T-helper 1 cell treated with Interleukin-12 subunit alpha and Interleukin-12 subunit beta and Interleukin-4 antibody, amounts not matched to agents 30 μg/mL and 1 μg/mL, for 36 hours (primary cell): ENCODE measurements at regions not wholly inside any gene's neighbourhood (a gene's known extent, or its start where the extent isn't known, plus 50 kb on each side); places are given as distances from the start of the nearest gene placed in this dataset.

ENCODE experiments used
- H3K27ac Mint-ChIP-seq: one replicate; pipeline ENCODE4 v1.8.0; 2021; ENCODE audit warnings: mild to moderate bottlenecking, mixed read lengths
- H3K27me3 Mint-ChIP-seq: one replicate; pipeline ENCODE4 v1.8.0; 2021; ENCODE audit warnings: low read depth, mixed read lengths
- H3K36me3 Mint-ChIP-seq: one replicate; pipeline ENCODE4 v1.8.0; 2021; ENCODE audit warnings: low read depth, mixed read lengths
- H3K4me1 Mint-ChIP-seq: one replicate; pipeline ENCODE4 v1.8.0; 2021; ENCODE audit warnings: low read depth, mixed read lengths
- H3K4me3 Mint-ChIP-seq: one replicate; pipeline ENCODE4 v1.8.0; 2021; ENCODE audit warnings: mild to moderate bottlenecking, moderate library complexity, mixed read lengths
- H3K9me3 Mint-ChIP-seq: one replicate; pipeline ENCODE4 v1.8.0; 2021; ENCODE audit warnings: mixed read lengths

- H3K4me1 Mint-ChIP-seq = no peaks in the 10 kb centered on the region
- peaks cover 11% of the 10 kb centered on the region for H3K9me3 Mint-ChIP-seq
- H3K36me3 Mint-ChIP-seq = no peaks in the 10 kb centered on the region
- H3K27me3 Mint-ChIP-seq = no peaks in the 10 kb centered on the region
- no peak overlapping the region for H3K4me3 Mint-ChIP-seq
- no peak overlapping the region for H3K27ac Mint-ChIP-seq
These were observed 138.8 kb downstream of the GABRG1 start for GRCh38 chr4:45985038-45985437.

- peaks cover 18% of the 10 kb centered on the region for H3K9me3 Mint-ChIP-seq
- H3K27ac Mint-ChIP-seq = no peak overlapping the region
- no peaks in the 10 kb centered on the region for H3K4me1 Mint-ChIP-seq
- no peaks in the 10 kb centered on the region for H3K36me3 Mint-ChIP-seq
- H3K4me3 Mint-ChIP-seq = no peak overlapping the region
- no peaks in the 10 kb centered on the region for H3K27me3 Mint-ChIP-seq
These were observed 152.7 kb downstream of the GABRG1 start for GRCh38 chr4:45971108-45971507.

- Mint-ChIP-seq H3K27me3 (no peaks in the 10 kb centered on the region), H3K4me3 (no peak overlapping the region), H3K36me3 (no peaks in the 10 kb centered on the region), H3K4me1 (no peaks in the 10 kb centered on the region), H3K27ac (no peak overlapping the region), H3K9me3 (peaks cover 12% of the 10 kb centered on the region)
These were observed 166.5 kb downstream of the GABRG1 start for GRCh38 chr4:45957353-45957752.

GRCh38 chr4:45954276-45954675, 169.6 kb downstream of the GABRG1 start:
- no peaks in the 10 kb centered on the region for H3K4me1 Mint-ChIP-seq
- H3K36me3 Mint-ChIP-seq = no peaks in the 10 kb centered on the region
- no peak overlapping the region for H3K27ac Mint-ChIP-seq
- no peak overlapping the region for H3K4me3 Mint-ChIP-seq
- H3K9me3 Mint-ChIP-seq = peaks cover 8% of the 10 kb centered on the region
- no peaks in the 10 kb centered on the region for H3K27me3 Mint-ChIP-seq

GRCh38 chr4:45951153-45951552, 172.7 kb downstream of the GABRG1 start:
- Mint-ChIP-seq H3K9me3 (peaks cover 8% of the 10 kb centered on the region), H3K4me3 (no peak overlapping the region), H3K4me1 (no peaks in the 10 kb centered on the region), H3K27me3 (no peaks in the 10 kb centered on the region), H3K36me3 (no peaks in the 10 kb centered on the region), H3K27ac (no peak overlapping the region)

GRCh38 chr4:45946699-45947098, 177.2 kb downstream of the GABRG1 start:
- Mint-ChIP-seq H3K9me3 (no peaks in the 10 kb centered on the region), H3K4me3 (no peak overlapping the region), H3K27ac (no peak overlapping the region), H3K36me3 (no peaks in the 10 kb centered on the region), H3K27me3 (no peaks in the 10 kb centered on the region), H3K4me1 (no peaks in the 10 kb centered on the region)

GRCh38 chr4:45944000-45944399, 179.9 kb downstream of the GABRG1 start:
- H3K27me3 Mint-ChIP-seq = no peaks in the 10 kb centered on the region
- H3K27ac Mint-ChIP-seq = no peak overlapping the region
- H3K9me3 Mint-ChIP-seq = no peaks in the 10 kb centered on the region
- no peak overlapping the region for H3K4me3 Mint-ChIP-seq
- H3K36me3 Mint-ChIP-seq = no peaks in the 10 kb centered on the region
- no peaks in the 10 kb centered on the region for H3K4me1 Mint-ChIP-seq

- Mint-ChIP-seq H3K36me3 (no peaks in the 10 kb centered on the region), H3K4me1 (no peaks in the 10 kb centered on the region), H3K27ac (no peak overlapping the region), H3K4me3 (no peak overlapping the region), H3K9me3 (no peaks in the 10 kb centered on the region), H3K27me3 (no peaks in the 10 kb centered on the region)
These were observed 184.8 kb downstream of the GABRG1 start for GRCh38 chr4:45939056-45939455.

GRCh38 chr4:45931154-45931553, 192.7 kb downstream of the GABRG1 start:
- Mint-ChIP-seq H3K4me3 (no peak overlapping the region), H3K27ac (no peak overlapping the region), H3K9me3 (no peaks in the 10 kb centered on the region), H3K27me3 (no peaks in the 10 kb centered on the region), H3K4me1 (no peaks in the 10 kb centered on the region), H3K36me3 (no peaks in the 10 kb centered on the region)

- no peak overlapping the region for H3K4me3 Mint-ChIP-seq
These were observed 196.2 kb downstream of the GABRG1 start for GRCh38 chr4:45927641-45928040.

GRCh38 chr4:45925809-45926208, 198.0 kb downstream of the GABRG1 start:
- Mint-ChIP-seq H3K27ac (no peak overlapping the region), H3K4me1 (no peaks in the 10 kb centered on the region), H3K36me3 (no peaks in the 10 kb centered on the region), H3K4me3 (no peak overlapping the region), H3K9me3 (no peaks in the 10 kb centered on the region), H3K27me3 (no peaks in the 10 kb centered on the region)

More at GRCh38 chr4:45927641-45928040, 196.2 kb downstream of the GABRG1 start:
- no peaks in the 10 kb centered on the region for H3K36me3 Mint-ChIP-seq
- H3K27me3 Mint-ChIP-seq = no peaks in the 10 kb centered on the region
- no peaks in the 10 kb centered on the region for H3K4me1 Mint-ChIP-seq
- H3K27ac Mint-ChIP-seq = no peak overlapping the region
- H3K9me3 Mint-ChIP-seq = no peaks in the 10 kb centered on the region

- Mint-ChIP-seq H3K9me3 (peaks cover 4% of the 10 kb centered on the region), H3K4me1 (no peaks in the 10 kb centered on the region), H3K4me3 (no peak overlapping the region), H3K27ac (no peak overlapping the region), H3K27me3 (no peaks in the 10 kb centered on the region), H3K36me3 (no peaks in the 10 kb centered on the region)
These were observed 203.0 kb downstream of the GABRG1 start for GRCh38 chr4:45920861-45921260.

GRCh38 chr4:45910511-45910910, 213.3 kb downstream of the GABRG1 start:
- Mint-ChIP-seq H3K9me3 (peaks cover 17% of the 10 kb centered on the region), H3K27me3 (no peaks in the 10 kb centered on the region), H3K4me1 (no peaks in the 10 kb centered on the region), H3K4me3 (no peak overlapping the region), H3K27ac (no peak overlapping the region), H3K36me3 (no peaks in the 10 kb centered on the region)

GRCh38 chr4:45897946-45898585, 225.8 kb downstream of the GABRG1 start:
- Mint-ChIP-seq H3K36me3 (no peaks in the 10 kb centered on the region), H3K27ac (no peak overlapping the region), H3K27me3 (no peaks in the 10 kb centered on the region), H3K4me1 (no peaks in the 10 kb centered on the region), H3K9me3 (no peaks in the 10 kb centered on the region), H3K4me3 (no peak overlapping the region)

GRCh38 chr4:45883421-45883820, 240.4 kb downstream of the GABRG1 start:
- no peaks in the 10 kb centered on the region for H3K27me3 Mint-ChIP-seq
- H3K9me3 Mint-ChIP-seq = peaks cover 8% of the 10 kb centered on the region
- no peak overlapping the region for H3K27ac Mint-ChIP-seq
- H3K4me3 Mint-ChIP-seq = no peak overlapping the region
- H3K4me1 Mint-ChIP-seq = no peaks in the 10 kb centered on the region
- H3K36me3 Mint-ChIP-seq = no peaks in the 10 kb centered on the region
